ENCODE measurements at regions not wholly inside any gene's neighbourhood (a gene's known extent, or its start where the extent isn't known, plus 50 kb on each side); places are given as distances from the start of the nearest gene placed in this dataset.

GRCh38 chr15:70347321-70348225 lies 249.9 kb upstream of the TLE3 start:
- Mint-ChIP-seq H3K4me1 (ENCODE audit: low read depth) (no peaks in the 10 kb centered on the region), H3K4me3 (no peak overlapping the region), H3K9me3 (no peaks in the 10 kb centered on the region), H3K27ac (no peak overlapping the region), H3K27me3 (ENCODE audit: low read depth) (peaks cover 28% of the 10 kb centered on the region), H3K36me3 (ENCODE audit: low read depth) (no peaks in the 10 kb centered on the region)

DNA sequence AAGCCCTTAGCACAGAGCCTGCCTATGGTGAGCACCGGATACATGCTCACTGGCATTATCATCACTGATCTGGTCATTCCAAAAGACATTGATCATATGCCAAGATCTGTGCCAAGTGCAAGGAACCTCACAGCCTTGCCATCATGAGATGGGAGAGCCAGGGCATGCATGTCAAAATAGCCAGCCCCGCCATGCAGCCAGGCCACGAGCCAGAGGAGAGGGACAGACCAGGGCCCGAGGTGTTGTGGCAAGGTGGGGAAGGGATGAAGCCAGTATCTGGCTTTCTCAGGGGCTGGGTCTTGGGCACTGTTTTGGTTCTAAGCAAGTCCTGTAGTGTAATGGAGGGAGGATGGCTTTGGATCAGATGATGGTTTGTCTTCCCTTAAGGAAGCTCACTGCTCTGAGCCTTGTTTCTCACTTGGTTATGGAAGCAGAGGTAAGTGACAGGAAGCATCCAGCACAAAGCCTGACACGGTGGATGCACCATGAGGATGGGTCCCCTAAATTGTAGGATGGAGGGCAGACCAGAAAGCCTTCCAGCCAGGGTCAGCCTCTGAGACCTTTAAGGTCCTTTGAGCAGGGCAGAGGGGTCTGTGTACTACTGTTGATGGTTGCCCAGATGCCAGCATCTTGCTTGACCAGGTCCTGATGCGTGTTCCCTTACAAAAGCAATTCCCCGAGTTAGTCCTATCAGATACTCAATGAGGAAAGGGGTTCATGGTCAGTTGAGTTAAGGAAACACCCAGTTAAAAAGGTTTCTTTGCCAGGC lies 247.7 kb upstream of the TLE3 start:
- Mint-ChIP-seq H3K27ac (no peak overlapping the region), H3K9me3 (no peaks in the 10 kb centered on the region), H3K4me1 (ENCODE audit: low read depth) (no peaks in the 10 kb centered on the region), H3K36me3 (ENCODE audit: low read depth) (no peaks in the 10 kb centered on the region), H3K4me3 (no peak overlapping the region), H3K27me3 (ENCODE audit: low read depth) (peaks cover 22% of the 10 kb centered on the region)

DNA sequence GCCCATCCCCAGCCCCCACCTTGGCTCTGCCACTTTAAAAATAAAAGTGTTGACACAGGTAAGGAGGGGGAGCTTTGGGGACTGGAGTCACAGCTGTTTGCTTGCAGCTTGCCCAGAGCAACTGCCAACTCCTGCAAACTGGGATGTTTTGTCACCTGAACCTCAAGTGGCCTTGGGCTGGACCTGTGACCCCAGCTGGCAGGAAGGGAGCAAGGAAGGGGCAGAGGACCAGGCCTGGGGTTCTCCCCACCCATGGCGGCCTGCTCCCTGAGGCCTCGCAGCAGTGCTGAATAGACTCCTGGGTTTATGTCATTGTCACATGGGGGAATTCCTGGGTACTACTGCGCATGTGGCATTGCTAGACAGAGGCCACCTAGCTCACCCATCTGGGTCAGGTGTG lies 246.9 kb upstream of the TLE3 start:
- peaks cover 17% of the 10 kb centered on the region for H3K27me3 Mint-ChIP-seq (ENCODE audit: low read depth)
- no peaks in the 10 kb centered on the region for H3K4me1 Mint-ChIP-seq (ENCODE audit: low read depth)
- H3K9me3 Mint-ChIP-seq = no peaks in the 10 kb centered on the region
- H3K4me3 Mint-ChIP-seq = no peak overlapping the region
- no peaks in the 10 kb centered on the region for H3K36me3 Mint-ChIP-seq (ENCODE audit: low read depth)
- no peak overlapping the region for H3K27ac Mint-ChIP-seq

DNA sequence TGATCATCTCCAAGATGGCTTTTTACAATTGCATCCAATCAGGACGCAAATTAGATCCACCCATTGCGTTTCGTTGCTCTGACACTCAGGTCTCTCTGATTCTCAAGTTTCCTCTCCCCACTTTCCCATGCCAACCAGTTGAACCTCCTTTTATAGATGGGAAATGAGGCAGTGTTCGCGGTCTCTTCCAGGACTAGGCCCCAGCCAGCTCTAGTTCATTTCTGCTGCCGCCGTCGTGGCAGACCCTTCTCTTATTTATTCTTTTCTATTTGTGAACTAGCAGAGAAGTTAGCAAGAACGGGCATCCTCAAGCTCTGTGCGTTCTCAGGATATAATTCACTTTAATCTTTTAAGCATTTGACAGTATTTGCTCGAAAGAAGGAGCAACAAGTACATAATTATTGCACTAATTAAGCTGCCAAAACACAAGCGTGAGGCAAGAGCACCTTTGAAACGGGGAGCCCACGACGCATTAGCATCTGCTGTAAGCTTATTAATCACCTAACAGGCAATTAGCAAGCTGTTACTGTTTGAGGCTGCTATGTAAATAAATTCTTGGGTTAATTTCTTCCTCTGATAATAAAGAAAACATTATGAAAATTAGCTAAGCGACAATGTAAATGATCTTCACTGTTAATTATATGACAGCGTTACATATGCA lies 246.4 kb upstream of the TLE3 start:
- H3K36me3 Mint-ChIP-seq (ENCODE audit: low read depth) = no peaks in the 10 kb centered on the region
- H3K27ac Mint-ChIP-seq = no peak overlapping the region
- no peaks in the 10 kb centered on the region for H3K9me3 Mint-ChIP-seq
- peaks cover 11% of the 10 kb centered on the region for H3K27me3 Mint-ChIP-seq (ENCODE audit: low read depth)
- no peaks in the 10 kb centered on the region for H3K4me1 Mint-ChIP-seq (ENCODE audit: low read depth)
- H3K4me3 Mint-ChIP-seq = no peak overlapping the region

DNA sequence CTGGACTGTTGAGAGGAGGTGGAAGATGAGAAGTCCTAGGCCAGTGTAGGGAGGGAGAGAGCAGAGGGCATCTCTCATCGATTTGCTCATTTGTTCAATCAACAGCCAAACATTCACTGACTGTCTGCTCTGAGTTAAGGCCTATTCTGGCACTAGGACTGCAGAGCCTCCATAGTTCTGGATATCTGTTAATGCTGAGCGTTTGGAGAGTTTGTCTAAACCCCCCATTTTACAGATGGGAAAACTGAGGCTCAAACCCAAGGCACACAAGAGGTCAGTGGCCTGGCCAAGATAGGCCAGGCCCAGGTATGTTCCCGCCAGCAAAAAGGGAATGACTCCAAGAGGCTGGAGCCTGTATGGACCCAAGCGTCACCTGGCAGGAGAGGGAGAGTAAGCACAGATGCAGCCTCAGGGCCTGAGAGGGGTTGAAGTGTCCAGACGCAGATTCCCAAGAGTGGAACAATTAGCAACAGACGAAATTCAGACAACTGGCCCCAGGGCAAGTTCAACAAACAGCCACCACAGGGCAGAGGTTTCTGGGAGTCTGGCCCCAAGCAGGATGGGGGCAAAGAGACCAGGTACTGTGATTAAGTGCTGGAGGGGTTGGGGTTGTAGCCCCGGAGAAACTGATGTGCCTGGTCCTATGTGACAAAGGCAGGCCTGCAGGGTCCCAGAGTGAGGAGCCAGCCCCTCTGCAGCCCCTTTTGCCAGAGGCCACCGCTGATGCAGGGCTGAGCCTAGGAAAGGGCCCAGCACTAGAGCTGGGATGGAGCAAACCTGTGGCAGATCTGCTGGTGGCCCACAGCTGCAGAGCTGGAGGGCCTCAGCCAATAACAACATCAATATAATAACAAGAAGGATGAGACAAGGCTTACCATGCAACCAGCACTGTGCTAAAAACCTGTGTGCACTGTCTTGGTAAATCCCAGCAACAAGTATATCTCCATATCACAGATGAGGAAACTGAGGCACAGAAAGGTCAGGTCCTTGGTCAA lies 245.1 kb upstream of the TLE3 start:
- Mint-ChIP-seq H3K9me3 (no peaks in the 10 kb centered on the region), H3K4me3 (no peak overlapping the region), H3K27me3 (ENCODE audit: low read depth) (peaks cover under 1% of the 10 kb centered on the region), H3K36me3 (ENCODE audit: low read depth) (no peaks in the 10 kb centered on the region), H3K4me1 (ENCODE audit: low read depth) (no peaks in the 10 kb centered on the region), H3K27ac (no peak overlapping the region)

DNA sequence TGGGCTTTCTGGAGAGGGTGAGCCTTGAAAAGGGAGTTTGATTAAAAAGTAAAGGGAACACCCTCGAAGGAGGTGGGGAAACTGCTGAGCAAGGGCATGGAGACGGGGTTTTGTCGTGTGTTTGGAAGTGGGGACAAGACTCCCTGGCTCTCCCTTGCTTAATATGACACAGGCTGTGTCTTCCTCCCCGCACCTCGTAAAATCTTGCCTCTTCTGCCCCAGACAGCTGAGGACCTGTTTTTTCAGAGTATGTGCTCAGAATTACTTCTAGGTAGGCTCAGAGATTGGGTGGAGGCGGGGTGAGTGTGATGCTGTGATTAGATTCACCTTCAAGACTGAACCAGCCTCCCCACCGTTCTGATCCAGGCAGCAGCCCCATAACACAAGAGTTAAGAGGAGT lies 244.4 kb upstream of the TLE3 start:
- no peaks in the 10 kb centered on the region for H3K9me3 Mint-ChIP-seq
- no peak overlapping the region for H3K27ac Mint-ChIP-seq
- H3K4me1 Mint-ChIP-seq (ENCODE audit: low read depth) = no peaks in the 10 kb centered on the region
- H3K36me3 Mint-ChIP-seq (ENCODE audit: low read depth) = no peaks in the 10 kb centered on the region
- H3K4me3 Mint-ChIP-seq = no peak overlapping the region
- H3K27me3 Mint-ChIP-seq (ENCODE audit: low read depth) = no peaks in the 10 kb centered on the region

- Mint-ChIP-seq H3K4me1 (ENCODE audit: low read depth) (peaks cover 2% of the 10 kb centered on the region), H3K27me3 (ENCODE audit: low read depth) (no peaks in the 10 kb centered on the region), H3K9me3 (no peaks in the 10 kb centered on the region), H3K27ac (no peak overlapping the region), H3K4me3 (no peak overlapping the region), H3K36me3 (ENCODE audit: low read depth) (no peaks in the 10 kb centered on the region)
These were observed 243.8 kb upstream of the TLE3 start for GRCh38 chr15:70341566-70341965.

- H3K9me3 Mint-ChIP-seq = peaks cover 6% of the 10 kb centered on the region
These were observed 242.8 kb upstream of the TLE3 start for GRCh38 chr15:70340494-70340870.

GRCh38 chr15:70339571-70340493 lies 242.1 kb upstream of the TLE3 start:
- H3K4me3 Mint-ChIP-seq = no peak overlapping the region
- H3K27me3 Mint-ChIP-seq (ENCODE audit: low read depth) = peaks cover 3% of the 10 kb centered on the region
- no peaks in the 10 kb centered on the region for H3K36me3 Mint-ChIP-seq (ENCODE audit: low read depth)
- H3K4me1 Mint-ChIP-seq (ENCODE audit: low read depth) = peaks cover 4% of the 10 kb centered on the region
- no peak overlapping the region for H3K27ac Mint-ChIP-seq
- peaks cover 6% of the 10 kb centered on the region for H3K9me3 Mint-ChIP-seq

More at GRCh38 chr15:70340494-70340870, 242.8 kb upstream of the TLE3 start:
- peaks cover 3% of the 10 kb centered on the region for H3K27me3 Mint-ChIP-seq (ENCODE audit: low read depth)
- H3K36me3 Mint-ChIP-seq (ENCODE audit: low read depth) = no peaks in the 10 kb centered on the region
- H3K27ac Mint-ChIP-seq = no peak overlapping the region
- H3K4me1 Mint-ChIP-seq (ENCODE audit: low read depth) = peaks cover 4% of the 10 kb centered on the region
- H3K4me3 Mint-ChIP-seq = no peak overlapping the region

- Mint-ChIP-seq H3K27ac (no peak overlapping the region), H3K9me3 (peaks cover 17% of the 10 kb centered on the region), H3K4me3 (no peak overlapping the region), H3K36me3 (ENCODE audit: low read depth) (no peaks in the 10 kb centered on the region), H3K27me3 (ENCODE audit: low read depth) (peaks cover 11% of the 10 kb centered on the region), H3K4me1 (ENCODE audit: low read depth) (peaks cover 4% of the 10 kb centered on the region)
These were observed 239.8 kb upstream of the TLE3 start for GRCh38 chr15:70337277-70338186.

DNA sequence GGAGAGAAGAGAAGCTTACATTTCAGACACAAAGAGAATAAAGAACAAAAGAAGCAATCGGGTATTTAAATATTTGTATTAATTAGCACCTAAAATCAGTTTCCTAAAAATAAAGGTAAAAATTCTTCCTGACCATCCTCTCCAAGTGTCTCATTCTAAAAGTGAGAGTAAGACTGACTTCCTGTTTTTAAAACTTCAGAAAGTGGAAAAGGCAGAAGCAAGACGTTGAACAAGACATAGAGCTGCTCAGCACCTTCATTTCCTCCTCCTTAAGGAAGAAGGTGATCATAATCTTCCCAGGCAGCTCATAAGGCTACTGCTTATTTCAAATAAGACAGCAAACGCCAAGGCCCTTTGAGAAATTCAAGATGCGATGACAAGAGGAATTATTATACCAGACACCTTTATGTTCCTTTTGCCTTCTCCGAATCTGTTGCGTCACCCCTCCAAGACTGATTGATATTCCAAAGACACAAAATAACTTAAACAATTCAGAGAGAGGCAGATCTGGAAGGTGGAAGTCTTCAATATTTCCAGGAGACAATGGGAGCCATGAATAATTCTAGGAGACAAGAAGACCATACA lies 238.8 kb upstream of the TLE3 start:
- H3K36me3 Mint-ChIP-seq (ENCODE audit: low read depth) = no peaks in the 10 kb centered on the region
- H3K4me3 Mint-ChIP-seq = no peak overlapping the region
- H3K9me3 Mint-ChIP-seq = peaks cover 17% of the 10 kb centered on the region
- H3K27ac Mint-ChIP-seq = no peak overlapping the region
- peaks cover 16% of the 10 kb centered on the region for H3K27me3 Mint-ChIP-seq (ENCODE audit: low read depth)
- peaks cover 4% of the 10 kb centered on the region for H3K4me1 Mint-ChIP-seq (ENCODE audit: low read depth)

- Mint-ChIP-seq H3K27me3 (ENCODE audit: low read depth) (peaks cover 34% of the 10 kb centered on the region), H3K27ac (no peak overlapping the region), H3K36me3 (ENCODE audit: low read depth) (no peaks in the 10 kb centered on the region), H3K4me3 (no peak overlapping the region), H3K4me1 (ENCODE audit: low read depth) (peaks cover 4% of the 10 kb centered on the region), H3K9me3 (peaks cover 17% of the 10 kb centered on the region)
These were observed 236.6 kb upstream of the TLE3 start for GRCh38 chr15:70334286-70334685.
